GM23338 (cell line): ENCODE measurements at regions not wholly inside any gene's neighbourhood (a gene's known extent, or its start where the extent isn't known, plus 50 kb on each side); places are given as distances from the start of the nearest gene placed in this dataset.

Experiments
- CREB1 ChIP-seq: fragments of 250-450 bp; sonication (Bioruptor Pico); IDR thresholded peaks from 2 replicates; pipeline ENCODE4 v1.5.0; 2020; ENCODE audit warnings: low read depth, mild to moderate bottlenecking, moderate library complexity
- CTCF ChIP-seq, 2 experiments: fragments of 200-600 bp in 1 of 2; sonication (generic) in 1 of 2; conservative IDR thresholded peaks; 2 replicates each; pipeline versions ENCODE4 v1.5.1 to v1.6.1; 2016 to 2017; ENCODE audit warnings: antibody characterized with exemption in 2 of 2, low read depth in 2 of 2, mild to moderate bottlenecking in 2 of 2, moderate library complexity in 1 of 2
- EZH2 ChIP-seq: fragments of 200-600 bp; sonication (generic); IDR thresholded peaks from one replicate; pipeline ENCODE4 v1.8.0; 2017; ENCODE audit warnings: antibody characterized with exemption, mild to moderate bottlenecking, low read depth; ENCODE audit not compliant: unreplicated experiment
- JUNB ChIP-seq: IDR thresholded peaks from one replicate; pipeline ENCODE4 v1.6.1; 2016; ENCODE audit warnings: antibody characterized with exemption; ENCODE audit not compliant: unreplicated experiment
- POLR2AphosphoS5 ChIP-seq: IDR thresholded peaks from 2 replicates; pipeline ENCODE4 v1.6.1; 2016; ENCODE audit warnings: antibody characterized with exemption, low read depth
- REST ChIP-seq: IDR thresholded peaks from one replicate; pipeline ENCODE4 v1.6.1; 2018; ENCODE audit warnings: antibody characterized with exemption; ENCODE audit not compliant: unreplicated experiment

- TF ChIP-seq CREB1 (CRISPR knock-in tag) (no peak), REST (no peak), CTCF (conservative IDR thresholded peaks at IDR 0.05; ENCODE audit: low read depth in 2 of 2) (no peak), EZH2 (no peak), POLR2AphosphoS5 (no peak), JUNB (no peak)
Measured at GRCh38 chr2:58914733-58915505, 673.8 kb upstream of the FANCL start.
